ENCODE measurements at regions not wholly inside any gene's neighbourhood (a gene's known extent, or its start where the extent isn't known, plus 50 kb on each side); places are given as distances from the start of the nearest gene placed in this dataset.

DNA sequence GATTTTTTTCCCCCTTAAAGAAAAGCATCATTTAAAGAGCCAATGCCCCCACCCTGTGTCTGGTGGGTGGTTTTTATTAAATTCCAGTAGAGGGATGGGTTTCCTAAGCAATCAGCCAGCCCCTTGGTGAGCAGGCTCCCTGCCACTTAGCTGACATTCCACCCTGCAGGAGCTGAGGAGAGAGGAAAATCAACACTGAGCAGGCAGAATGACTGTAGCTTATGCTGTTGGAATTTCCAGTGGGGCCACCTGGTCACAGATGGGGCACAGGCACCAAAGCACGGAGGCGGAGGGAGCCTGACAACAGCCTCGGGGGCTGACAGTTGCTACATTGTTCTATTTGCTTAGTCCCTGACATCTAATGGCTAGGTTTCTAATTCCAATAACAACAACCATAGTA, 127.7 kb downstream of the TMEM30B start:
- TF ChIP-seq CTCF (IDR thresholded peaks at IDR 0.05; ENCODE audit: low read depth, low read length): no peak
- Histone ChIP-seq H3K4me3 (no peak overlapping the region), H3K36me3 (no peaks in the 10 kb centered on the region), H3K27me3 (no peaks in the 10 kb centered on the region), H3K4me1 (ENCODE audit: low read depth) (peaks cover 8% of the 10 kb centered on the region), H3K27ac (peak overlapping the region; percentile 37), H3K9me3 (ENCODE audit: low read depth) (no peaks in the 10 kb centered on the region)
- DNase-seq (ENCODE audit: low read depth in 1 of 2, low spot score in 1 of 2): peak in 1 of 2 donors; percentile 72

DNA sequence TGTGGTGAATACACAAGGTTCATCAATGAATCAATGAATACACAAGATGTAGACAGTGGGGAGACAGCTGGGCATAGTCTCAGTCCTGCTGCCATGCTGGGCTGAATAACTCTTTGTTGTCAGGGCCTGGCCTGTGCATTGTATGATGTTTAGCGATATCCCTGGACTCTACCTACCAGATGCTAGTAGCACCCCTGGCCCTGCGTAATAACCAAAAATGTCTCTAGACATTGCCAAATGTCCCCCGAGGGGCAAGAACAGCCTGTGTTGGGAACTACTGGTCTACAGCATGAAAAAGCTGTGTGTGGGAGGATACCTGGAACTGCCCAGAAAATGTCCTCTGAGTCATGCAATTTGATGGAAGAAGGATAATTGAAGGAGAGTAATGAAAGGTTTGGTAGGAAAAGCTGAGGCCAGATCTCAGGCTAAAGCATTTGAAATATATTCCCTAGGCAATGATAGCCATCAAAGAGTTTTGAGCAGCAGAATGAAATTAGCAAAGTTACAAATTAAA, 128.2 kb downstream of the TMEM30B start:
- Histone ChIP-seq H3K4me3 (no peak overlapping the region), H3K27ac (peak overlapping the region; percentile 37), H3K9me3 (ENCODE audit: low read depth) (no peaks in the 10 kb centered on the region), H3K4me1 (ENCODE audit: low read depth) (peaks cover 8% of the 10 kb centered on the region), H3K27me3 (no peaks in the 10 kb centered on the region), H3K36me3 (no peaks in the 10 kb centered on the region)
- peak in 1 of 2 donors; percentile 66 for DNase-seq (ENCODE audit: low read depth in 1 of 2, low spot score in 1 of 2)
- no peak for TF ChIP-seq CTCF (IDR thresholded peaks at IDR 0.05; ENCODE audit: low read depth, low read length)

- Histone ChIP-seq H3K4me3 (no peak overlapping the region), H3K9me3 (ENCODE audit: low read depth) (no peaks in the 10 kb centered on the region), H3K36me3 (no peaks in the 10 kb centered on the region), H3K27ac (no peak overlapping the region), H3K4me1 (ENCODE audit: low read depth) (peaks cover 8% of the 10 kb centered on the region), H3K27me3 (no peaks in the 10 kb centered on the region)
- DNase-seq (ENCODE audit: low read depth in 1 of 2, low spot score in 1 of 2): no peak
- TF ChIP-seq CTCF (IDR thresholded peaks at IDR 0.05; ENCODE audit: low read depth, low read length): no peak
Measured at GRCh38 chr14:61151251-61151650, 129.9 kb downstream of the TMEM30B start.

GRCh38 chr14:61150851-61151250, 130.3 kb downstream of the TMEM30B start:
- H3K4me1 ChIP-seq (ENCODE audit: low read depth): peaks cover 8% of the 10 kb centered on the region
- no peaks in the 10 kb centered on the region for H3K9me3 ChIP-seq (ENCODE audit: low read depth)
- no peaks in the 10 kb centered on the region for H3K36me3 ChIP-seq
- no peaks in the 10 kb centered on the region for H3K27me3 ChIP-seq
- TF ChIP-seq CTCF (IDR thresholded peaks at IDR 0.05; ENCODE audit: low read depth, low read length): no peak
- no peak for DNase-seq (ENCODE audit: low read depth in 1 of 2, low spot score in 1 of 2)
- no peak overlapping the region for H3K4me3 ChIP-seq
- no peak overlapping the region for H3K27ac ChIP-seq

GRCh38 chr14:61149896-61150295, 131.2 kb downstream of the TMEM30B start:
- no peak overlapping the region for H3K27ac ChIP-seq
- no peak overlapping the region for H3K4me3 ChIP-seq
- TF ChIP-seq CTCF (IDR thresholded peaks at IDR 0.05; ENCODE audit: low read depth, low read length): no peak
- peaks cover 8% of the 10 kb centered on the region for H3K4me1 ChIP-seq (ENCODE audit: low read depth)
- H3K27me3 ChIP-seq: no peaks in the 10 kb centered on the region
- DNase-seq (ENCODE audit: low read depth in 1 of 2, low spot score in 1 of 2): no peak
- no peaks in the 10 kb centered on the region for H3K36me3 ChIP-seq
- no peaks in the 10 kb centered on the region for H3K9me3 ChIP-seq (ENCODE audit: low read depth)

Data from cardiac muscle cell (in vitro differentiated cells and primary cell).